PC-9 (cell line): ENCODE measurements at regions not wholly inside any gene's neighbourhood (a gene's known extent, or its start where the extent isn't known, plus 50 kb on each side); places are given as distances from the start of the nearest gene placed in this dataset.

ENCODE experiments used
- CTCF ChIP-seq: fragments of 200-600 bp; sonication (generic); conservative IDR thresholded peaks from 2 replicates; pipeline ENCODE4 v1.6.1; 2017; ENCODE audit warnings: mixed run types, antibody characterized with exemption, mild to moderate bottlenecking, moderate library complexity
- EZH2 ChIP-seq: fragments of 200-600 bp; sonication (generic); IDR thresholded peaks from 2 replicates; pipeline ENCODE4 v1.8.0; 2017; ENCODE audit warnings: antibody characterized with exemption, low read depth

GRCh38 chr18:67094123-67094522 lies 422.4 kb downstream of the DSEL start:
- TF ChIP-seq CTCF (no peak), EZH2 (no peak)
